ENCODE measurements at regions not wholly inside any gene's neighbourhood (a gene's known extent, or its start where the extent isn't known, plus 50 kb on each side); places are given as distances from the start of the nearest gene placed in this dataset.

- H3K4me1 ChIP-seq (ENCODE audit: control insufficient read depth in 1 of 2, insufficient read depth in 2 of 2, low read length in 2 of 2), result no peaks in the 10 kb centered on the region
- no peaks in the 10 kb centered on the region for H3K27me3 ChIP-seq (ENCODE audit: control insufficient read depth in 1 of 2, insufficient read depth in 2 of 2, low read length in 1 of 2)
- 71 to 81% methylated on average over 3 of the region's 3 CpGs for WGBS, 2 donors
- H3K36me3 ChIP-seq (ENCODE audit: control insufficient read depth in 1 of 2, insufficient read depth in 2 of 2, low read length in 1 of 2), result no peaks in the 10 kb centered on the region
- peaks cover 7% of the 10 kb centered on the region for H3K9me3 ChIP-seq (ENCODE audit: control insufficient read depth, low read length)
- intact Hi-C loops (cut with DNase I), result no loop called here
- no peak overlapping the region for H3K4me3 ChIP-seq (ENCODE audit: low read length in 2 of 2)
- ATAC-seq (ENCODE audit: low FRiP score) (no peak), DNase-seq (no peak)
- H3K27ac ChIP-seq (ENCODE audit: low read depth in 1 of 2, low read length in 2 of 2), result no peak overlapping the region
Observed at GRCh38 chr20:60286764-60287163, 328.5 kb downstream of the CDH26 start.

GRCh38 chr20:60288945-60289344, 330.7 kb downstream of the CDH26 start:
- no peak for ATAC-seq (ENCODE audit: low FRiP score)
- Histone ChIP-seq H3K36me3 (ENCODE audit: control insufficient read depth in 1 of 2, insufficient read depth in 2 of 2, low read length in 1 of 2) (no peaks in the 10 kb centered on the region), H3K9me3 (ENCODE audit: control insufficient read depth, low read length) (peaks cover 7% of the 10 kb centered on the region), H3K27ac (ENCODE audit: low read depth in 1 of 2, low read length in 2 of 2) (no peak overlapping the region), H3K4me3 (ENCODE audit: low read length in 2 of 2) (no peak overlapping the region), H3K27me3 (ENCODE audit: control insufficient read depth in 1 of 2, insufficient read depth in 2 of 2, low read length in 1 of 2) (no peaks in the 10 kb centered on the region), H3K4me1 (ENCODE audit: control insufficient read depth in 1 of 2, insufficient read depth in 2 of 2, low read length in 2 of 2) (no peaks in the 10 kb centered on the region)
- WGBS, 2 donors, result 84 to 93% methylated on average over 2 of the region's 2 CpGs
- DNase-seq, result no peak
- intact Hi-C loops (cut with DNase I), result no loop called here

DNA sequence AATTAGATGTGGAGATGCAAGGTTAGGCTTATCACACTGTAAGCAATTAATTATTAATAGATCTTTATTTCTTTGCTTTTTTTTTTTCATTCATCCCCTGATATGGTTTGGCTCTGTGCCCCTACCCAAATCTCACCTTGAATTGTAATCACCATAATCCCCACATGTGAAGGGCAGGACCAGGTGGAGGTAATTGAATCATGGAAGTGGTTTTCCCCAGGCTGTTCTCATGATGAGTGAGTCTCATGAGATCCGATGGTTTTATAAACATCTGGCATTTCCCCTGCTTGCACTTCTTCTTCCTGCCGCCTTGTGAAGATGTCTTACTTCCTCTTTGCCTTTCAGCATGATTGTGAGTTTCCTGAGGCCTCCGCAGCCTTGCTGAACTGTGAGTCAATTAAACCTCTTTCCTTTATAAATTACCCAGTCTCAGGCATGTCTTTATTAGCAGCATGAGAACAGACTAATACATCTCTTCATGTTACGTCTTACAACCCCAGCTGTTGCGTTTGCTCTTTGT, 333.8 kb downstream of the CDH26 start:
- Histone ChIP-seq H3K27ac (ENCODE audit: low read depth in 1 of 2, low read length in 2 of 2) (no peak overlapping the region), H3K36me3 (ENCODE audit: control insufficient read depth in 1 of 2, insufficient read depth in 2 of 2, low read length in 1 of 2) (no peaks in the 10 kb centered on the region), H3K4me3 (ENCODE audit: low read length in 2 of 2) (no peak overlapping the region), H3K4me1 (ENCODE audit: control insufficient read depth in 1 of 2, insufficient read depth in 2 of 2, low read length in 2 of 2) (no peaks in the 10 kb centered on the region), H3K27me3 (ENCODE audit: control insufficient read depth in 1 of 2, insufficient read depth in 2 of 2, low read length in 1 of 2) (no peaks in the 10 kb centered on the region), H3K9me3 (ENCODE audit: control insufficient read depth, low read length) (peaks cover 7% of the 10 kb centered on the region)
- 42 to 49% methylated on average over 5 of the region's 5 CpGs for WGBS, 2 donors
- intact Hi-C loops (cut with DNase I), result no loop called here
- no peak for DNase-seq
- no peak for ATAC-seq (ENCODE audit: low FRiP score)

- Histone ChIP-seq H3K36me3 (ENCODE audit: control insufficient read depth in 1 of 2, insufficient read depth in 2 of 2, low read length in 1 of 2) (no peaks in the 10 kb centered on the region), H3K27me3 (ENCODE audit: control insufficient read depth in 1 of 2, insufficient read depth in 2 of 2, low read length in 1 of 2) (no peaks in the 10 kb centered on the region), H3K9me3 (ENCODE audit: control insufficient read depth, low read length) (peaks cover 5% of the 10 kb centered on the region), H3K4me1 (ENCODE audit: control insufficient read depth in 1 of 2, insufficient read depth in 2 of 2, low read length in 2 of 2) (no peaks in the 10 kb centered on the region), H3K27ac (ENCODE audit: low read depth in 1 of 2, low read length in 2 of 2) (no peak overlapping the region), H3K4me3 (ENCODE audit: low read length in 2 of 2) (no peak overlapping the region)
- no peak for DNase-seq
- 78 to 81% methylated on average over 8 of the region's 8 CpGs for WGBS, 2 donors
- ATAC-seq (ENCODE audit: low FRiP score), result no peak
- intact Hi-C loops (cut with DNase I), result no loop called here
Observed at GRCh38 chr20:60294632-60295031, 336.4 kb downstream of the CDH26 start.

DNA sequence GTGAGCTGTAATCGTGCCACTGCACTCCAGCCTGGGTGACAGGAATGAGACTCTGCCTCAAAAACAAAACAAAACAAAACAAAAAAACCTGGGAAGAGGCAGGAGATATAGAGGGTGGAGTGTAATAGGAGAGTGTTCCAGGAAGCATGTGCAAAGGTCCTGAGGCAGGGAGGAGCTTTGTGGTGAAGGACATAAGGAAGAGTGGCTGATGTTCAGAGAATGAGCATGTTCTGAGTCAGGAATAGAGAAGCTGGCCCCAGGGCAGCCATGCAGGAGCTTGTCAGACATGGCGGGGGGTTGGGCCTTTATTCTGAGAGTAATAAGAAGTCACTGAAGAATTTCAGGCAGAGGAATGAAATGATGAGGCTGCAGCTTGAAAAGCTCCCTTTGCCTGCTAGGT, 337.0 kb downstream of the CDH26 start:
- Histone ChIP-seq H3K36me3 (ENCODE audit: control insufficient read depth in 1 of 2, insufficient read depth in 2 of 2, low read length in 1 of 2) (no peaks in the 10 kb centered on the region), H3K9me3 (ENCODE audit: control insufficient read depth, low read length) (peaks cover 3% of the 10 kb centered on the region), H3K27me3 (ENCODE audit: control insufficient read depth in 1 of 2, insufficient read depth in 2 of 2, low read length in 1 of 2) (no peaks in the 10 kb centered on the region), H3K4me1 (ENCODE audit: control insufficient read depth in 1 of 2, insufficient read depth in 2 of 2, low read length in 2 of 2) (no peaks in the 10 kb centered on the region), H3K4me3 (ENCODE audit: low read length in 2 of 2) (no peak overlapping the region), H3K27ac (ENCODE audit: low read depth in 1 of 2, low read length in 2 of 2) (no peak overlapping the region)
- DNase-seq (no peak), ATAC-seq (ENCODE audit: low FRiP score) (no peak)
- intact Hi-C loops (cut with DNase I), result no loop called here
- 86 to 89% methylated on average over 2 of the region's 2 CpGs for WGBS, 2 donors

GRCh38 chr20:60297649-60298048, 339.4 kb downstream of the CDH26 start:
- intact Hi-C loops (cut with DNase I), result no loop called here
- no peak overlapping the region for H3K4me3 ChIP-seq (ENCODE audit: low read length in 2 of 2)
- 51 to 52% methylated on average over 9 of the region's 9 CpGs for WGBS, 2 donors
- DNase-seq (no peak), ATAC-seq (ENCODE audit: low FRiP score) (no peak)
- H3K27me3 ChIP-seq (ENCODE audit: control insufficient read depth in 1 of 2, insufficient read depth in 2 of 2, low read length in 1 of 2), result no peaks in the 10 kb centered on the region
- H3K36me3 ChIP-seq (ENCODE audit: control insufficient read depth in 1 of 2, insufficient read depth in 2 of 2, low read length in 1 of 2), result no peaks in the 10 kb centered on the region
- no peaks in the 10 kb centered on the region for H3K9me3 ChIP-seq (ENCODE audit: control insufficient read depth, low read length)
- no peaks in the 10 kb centered on the region for H3K4me1 ChIP-seq (ENCODE audit: control insufficient read depth in 1 of 2, insufficient read depth in 2 of 2, low read length in 2 of 2)
- H3K27ac ChIP-seq (ENCODE audit: low read depth in 1 of 2, low read length in 2 of 2), result no peak overlapping the region

DNA sequence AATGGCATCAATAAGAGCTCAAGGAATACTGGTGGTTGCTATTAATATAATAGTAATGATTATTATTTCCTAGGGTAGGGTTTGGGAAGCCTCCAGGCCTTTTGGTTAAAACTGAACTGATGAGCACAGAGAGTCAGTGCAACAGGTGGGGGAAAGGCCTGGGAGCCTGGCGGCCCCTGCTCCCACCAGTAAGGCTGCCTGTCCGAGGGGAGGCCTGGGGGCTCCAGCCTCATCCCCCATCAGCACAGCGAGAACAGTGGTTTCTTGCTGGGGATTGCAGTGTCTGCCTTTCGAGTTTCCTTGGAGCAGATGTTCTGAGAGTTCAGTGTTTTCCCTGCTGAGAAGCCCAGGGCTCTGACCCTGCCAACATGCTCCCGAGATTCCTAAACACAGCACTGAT, 340.4 kb downstream of the CDH26 start:
- DNase-seq (no peak), ATAC-seq (ENCODE audit: low FRiP score) (no peak)
- H3K4me1 ChIP-seq (ENCODE audit: control insufficient read depth in 1 of 2, insufficient read depth in 2 of 2, low read length in 2 of 2), result no peaks in the 10 kb centered on the region
- WGBS, 2 donors, result 30 to 42% methylated on average over 5 of the region's 5 CpGs
- H3K27ac ChIP-seq (ENCODE audit: low read depth in 1 of 2, low read length in 2 of 2), result no peak overlapping the region
- intact Hi-C loops (cut with DNase I), result no loop called here
- H3K36me3 ChIP-seq (ENCODE audit: control insufficient read depth in 1 of 2, insufficient read depth in 2 of 2, low read length in 1 of 2), result no peaks in the 10 kb centered on the region
- no peak overlapping the region for H3K4me3 ChIP-seq (ENCODE audit: low read length in 2 of 2)
- no peaks in the 10 kb centered on the region for H3K9me3 ChIP-seq (ENCODE audit: control insufficient read depth, low read length)
- H3K27me3 ChIP-seq (ENCODE audit: control insufficient read depth in 1 of 2, insufficient read depth in 2 of 2, low read length in 1 of 2), result no peaks in the 10 kb centered on the region

- Histone ChIP-seq H3K9me3 (ENCODE audit: control insufficient read depth, low read length) (no peaks in the 10 kb centered on the region), H3K4me1 (ENCODE audit: control insufficient read depth in 1 of 2, insufficient read depth in 2 of 2, low read length in 2 of 2) (no peaks in the 10 kb centered on the region), H3K27ac (ENCODE audit: low read depth in 1 of 2, low read length in 2 of 2) (no peak overlapping the region), H3K4me3 (ENCODE audit: low read length in 2 of 2) (no peak overlapping the region), H3K36me3 (ENCODE audit: control insufficient read depth in 1 of 2, insufficient read depth in 2 of 2, low read length in 1 of 2) (no peaks in the 10 kb centered on the region), H3K27me3 (ENCODE audit: control insufficient read depth in 1 of 2, insufficient read depth in 2 of 2, low read length in 1 of 2) (no peaks in the 10 kb centered on the region)
- 80 to 81% methylated on average over 12 of the region's 12 CpGs for WGBS, 2 donors
- intact Hi-C loops (cut with DNase I), result no loop called here
- ATAC-seq (ENCODE audit: low FRiP score) (no peak), DNase-seq (no peak)
Observed at GRCh38 chr20:60299951-60300350, 341.7 kb downstream of the CDH26 start.

GRCh38 chr20:60300374-60300773, 342.2 kb downstream of the CDH26 start:
- DNase-seq, result no peak
- no peaks in the 10 kb centered on the region for H3K9me3 ChIP-seq (ENCODE audit: control insufficient read depth, low read length)
- intact Hi-C loops (cut with DNase I), result no loop called here
- H3K27ac ChIP-seq (ENCODE audit: low read depth in 1 of 2, low read length in 2 of 2), result no peak overlapping the region
- no peak for ATAC-seq (ENCODE audit: low FRiP score)
- H3K27me3 ChIP-seq (ENCODE audit: control insufficient read depth in 1 of 2, insufficient read depth in 2 of 2, low read length in 1 of 2), result no peaks in the 10 kb centered on the region
- no peak overlapping the region for H3K4me3 ChIP-seq (ENCODE audit: low read length in 2 of 2)
- 59 to 67% methylated on average over 3 of the region's 3 CpGs for WGBS, 2 donors
- H3K36me3 ChIP-seq (ENCODE audit: control insufficient read depth in 1 of 2, insufficient read depth in 2 of 2, low read length in 1 of 2), result no peaks in the 10 kb centered on the region
- H3K4me1 ChIP-seq (ENCODE audit: control insufficient read depth in 1 of 2, insufficient read depth in 2 of 2, low read length in 2 of 2), result no peaks in the 10 kb centered on the region
